ENCODE measurements at regions not wholly inside any gene's neighbourhood (a gene's known extent, or its start where the extent isn't known, plus 50 kb on each side); places are given as distances from the start of the nearest gene placed in this dataset.

DNA sequence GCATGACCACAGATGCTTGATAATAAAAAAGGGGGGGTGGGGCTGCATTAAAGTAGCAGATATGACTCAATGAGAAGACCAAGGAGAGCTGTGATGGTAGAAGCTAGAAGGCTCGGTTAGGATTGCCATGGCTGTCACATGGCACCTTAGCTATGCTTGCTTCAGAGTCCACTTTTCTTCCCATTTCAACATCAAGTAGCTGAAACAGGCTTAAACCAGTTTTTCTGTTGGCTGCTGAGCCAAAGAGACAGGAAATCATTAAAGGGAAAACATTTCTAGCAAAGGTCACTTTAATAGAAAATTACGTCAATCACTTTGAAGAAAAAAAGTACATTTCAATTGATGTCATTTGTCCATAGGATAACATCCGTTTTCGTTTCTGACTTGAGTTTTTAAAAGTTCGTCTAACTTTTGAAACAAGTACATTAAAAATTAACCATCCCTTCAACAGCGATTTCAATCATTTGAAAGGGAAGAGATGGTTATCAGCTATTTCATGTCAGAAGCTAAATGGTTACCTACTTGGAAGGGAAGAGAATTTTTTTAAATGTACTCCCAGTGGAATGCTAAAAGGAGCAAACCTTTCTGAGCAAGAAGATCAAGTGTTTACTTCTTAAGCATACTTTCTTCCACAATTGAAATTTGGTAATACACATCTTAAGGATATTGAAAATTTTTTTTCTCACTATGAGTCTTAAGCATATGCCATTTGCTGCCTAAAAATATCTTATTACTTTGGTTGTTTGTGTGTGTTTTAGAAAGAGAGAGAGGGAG, 488.1 kb upstream of the PRMT6 start:
- TF ChIP-seq, protein P1, sequence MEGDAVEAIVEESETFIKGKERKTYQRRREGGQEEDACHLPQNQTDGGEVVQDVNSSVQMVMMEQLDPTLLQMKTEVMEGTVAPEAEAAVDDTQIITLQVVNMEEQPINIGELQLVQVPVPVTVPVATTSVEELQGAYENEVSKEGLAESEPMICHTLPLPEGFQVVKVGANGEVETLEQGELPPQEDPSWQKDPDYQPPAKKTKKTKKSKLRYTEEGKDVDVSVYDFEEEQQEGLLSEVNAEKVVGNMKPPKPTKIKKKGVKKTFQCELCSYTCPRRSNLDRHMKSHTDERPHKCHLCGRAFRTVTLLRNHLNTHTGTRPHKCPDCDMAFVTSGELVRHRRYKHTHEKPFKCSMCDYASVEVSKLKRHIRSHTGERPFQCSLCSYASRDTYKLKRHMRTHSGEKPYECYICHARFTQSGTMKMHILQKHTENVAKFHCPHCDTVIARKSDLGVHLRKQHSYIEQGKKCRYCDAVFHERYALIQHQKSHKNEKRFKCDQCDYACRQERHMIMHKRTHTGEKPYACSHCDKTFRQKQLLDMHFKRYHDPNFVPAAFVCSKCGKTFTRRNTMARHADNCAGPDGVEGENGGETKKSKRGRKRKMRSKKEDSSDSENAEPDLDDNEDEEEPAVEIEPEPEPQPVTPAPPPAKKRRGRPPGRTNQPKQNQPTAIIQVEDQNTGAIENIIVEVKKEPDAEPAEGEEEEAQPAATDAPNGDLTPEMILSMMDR (IDR thresholded peaks at IDR 0.05) = no peak
- TF ChIP-seq POLR2A (IDR thresholded peaks at IDR 0.05) = no peak

All from testis (tissue), 2 donors.